ENCODE measurements at regions not wholly inside any gene's neighbourhood (a gene's known extent, or its start where the extent isn't known, plus 50 kb on each side); places are given as distances from the start of the nearest gene placed in this dataset.
A peak's percentile ranks its signal among the peaks of the same experiment; 100 is the strongest.

DNA sequence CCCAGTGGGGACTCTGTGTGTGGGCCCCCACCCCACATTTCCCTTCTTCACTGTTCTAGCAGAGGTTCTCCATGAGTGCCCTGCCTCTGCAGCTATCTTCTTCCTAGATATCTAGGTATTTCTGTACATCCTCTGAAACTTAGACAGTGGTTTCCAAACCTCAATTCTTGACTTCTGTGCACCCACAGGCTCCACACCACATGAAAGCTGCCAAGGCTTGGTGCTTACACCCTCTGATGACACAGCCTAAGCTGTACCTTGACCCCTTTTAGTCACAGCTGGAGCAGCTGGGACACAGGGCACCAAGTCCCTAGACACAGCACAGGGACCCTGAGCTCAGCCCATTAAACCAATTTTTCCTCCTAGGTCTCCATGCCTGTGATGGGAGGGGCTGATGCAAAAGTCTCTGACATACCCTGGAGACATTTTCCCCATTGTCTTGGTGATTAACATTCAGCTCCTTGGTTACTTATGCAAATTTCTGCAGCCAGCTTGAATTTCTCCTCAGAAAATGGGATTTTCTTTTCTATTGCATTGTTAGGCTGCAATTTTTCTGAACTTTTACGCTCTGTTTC, 304.5 kb downstream of the OTOL1 start:
- Histone ChIP-seq H3K9ac (ENCODE audit: low read length) (no peak overlapping the region), H3K9me3 (ENCODE audit: control insufficient read depth, insufficient read depth, low read depth, low read length) (peaks cover 18% of the 10 kb centered on the region), H3K36me3 (ENCODE audit: control insufficient read depth, insufficient read depth, low read length) (no peaks in the 10 kb centered on the region), H3K4me3 (ENCODE audit: low read depth, low read length) (no peak overlapping the region), H3K27me3 (ENCODE audit: control insufficient read depth, insufficient read depth, low read length) (no peaks in the 10 kb centered on the region), H3K27ac (ENCODE audit: low read depth, low read length) (no peak overlapping the region), H3K4me1 (ENCODE audit: control insufficient read depth, insufficient read depth, low read length) (no peaks in the 10 kb centered on the region)

DNA sequence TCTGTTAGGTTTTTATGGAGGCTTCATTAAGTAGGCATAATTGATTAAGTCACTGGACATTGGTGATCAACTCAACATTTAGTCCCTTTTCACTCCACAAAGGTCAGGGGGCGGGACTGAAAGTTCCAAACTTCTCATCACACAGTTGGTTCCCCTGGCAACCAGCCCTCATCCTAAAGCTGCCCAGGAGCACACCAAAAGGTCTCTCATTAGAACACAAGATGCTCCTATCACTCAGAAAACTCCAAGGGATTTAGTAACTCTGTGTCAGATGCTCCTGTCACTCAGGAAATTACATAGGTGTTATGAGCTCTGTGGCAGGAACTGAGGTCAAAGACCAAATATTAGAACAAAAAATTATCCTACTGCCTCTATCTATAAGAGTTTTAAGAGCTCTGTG, 321.5 kb downstream of the OTOL1 start:
- Histone ChIP-seq H3K27ac (ENCODE audit: low read depth, low read length) (no peak overlapping the region), H3K9ac (ENCODE audit: low read length) (no peak overlapping the region), H3K36me3 (ENCODE audit: control insufficient read depth, insufficient read depth, low read length) (no peaks in the 10 kb centered on the region), H3K4me3 (ENCODE audit: low read depth, low read length) (no peak overlapping the region), H3K27me3 (ENCODE audit: control insufficient read depth, insufficient read depth, low read length) (no peaks in the 10 kb centered on the region), H3K9me3 (ENCODE audit: control insufficient read depth, insufficient read depth, low read depth, low read length) (no peaks in the 10 kb centered on the region), H3K4me1 (ENCODE audit: control insufficient read depth, insufficient read depth, low read length) (no peaks in the 10 kb centered on the region)

DNA sequence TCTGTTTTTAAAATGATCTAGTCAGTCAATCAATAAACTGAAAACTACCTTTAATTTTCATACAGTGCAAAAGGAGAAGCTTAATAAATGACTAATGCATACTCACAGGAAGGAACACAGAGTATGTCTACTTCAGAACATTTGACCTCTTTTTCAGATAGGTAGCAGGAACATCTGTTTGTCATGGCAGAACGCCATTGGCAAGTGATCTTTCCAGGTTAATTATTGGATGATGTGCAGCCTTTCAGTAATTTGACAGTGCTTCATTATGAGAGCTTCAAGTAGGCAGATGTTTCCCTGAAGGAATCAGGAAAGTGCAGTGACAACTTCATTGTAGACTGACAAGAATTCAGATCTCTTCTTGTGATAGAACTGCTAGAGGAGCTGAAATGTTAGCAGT, 325.0 kb downstream of the OTOL1 start:
- H3K27ac ChIP-seq (ENCODE audit: low read depth, low read length), result no peak overlapping the region
- H3K9me3 ChIP-seq (ENCODE audit: control insufficient read depth, insufficient read depth, low read depth, low read length), result no peaks in the 10 kb centered on the region
- H3K36me3 ChIP-seq (ENCODE audit: control insufficient read depth, insufficient read depth, low read length), result no peaks in the 10 kb centered on the region
- no peaks in the 10 kb centered on the region for H3K27me3 ChIP-seq (ENCODE audit: control insufficient read depth, insufficient read depth, low read length)
- no peak overlapping the region for H3K4me3 ChIP-seq (ENCODE audit: low read depth, low read length)
- H3K4me1 ChIP-seq (ENCODE audit: control insufficient read depth, insufficient read depth, low read length), result no peaks in the 10 kb centered on the region
- no peak overlapping the region for H3K9ac ChIP-seq (ENCODE audit: low read length)

DNA sequence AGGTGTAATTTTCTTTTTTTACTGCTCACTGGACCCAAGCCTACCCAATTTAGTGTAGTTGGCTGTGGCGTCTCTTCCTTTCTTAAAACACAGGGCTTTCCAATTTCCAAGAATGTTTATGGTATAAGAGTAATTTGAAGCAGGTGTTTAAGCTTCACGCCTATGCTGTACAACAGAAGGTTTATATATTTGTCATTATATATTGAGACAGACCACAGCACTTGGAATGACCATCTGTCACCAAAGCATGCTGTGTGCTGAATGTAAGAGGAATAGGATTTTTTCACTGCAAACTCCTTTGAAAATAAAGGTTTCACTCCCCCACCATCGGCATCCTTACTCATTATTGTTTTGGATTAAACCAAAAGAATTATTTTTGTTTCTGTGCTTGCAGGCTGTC, 325.7 kb downstream of the OTOL1 start:
- Histone ChIP-seq H3K36me3 (ENCODE audit: control insufficient read depth, insufficient read depth, low read length) (no peaks in the 10 kb centered on the region), H3K4me1 (ENCODE audit: control insufficient read depth, insufficient read depth, low read length) (no peaks in the 10 kb centered on the region), H3K9ac (ENCODE audit: low read length) (no peak overlapping the region)

DNA sequence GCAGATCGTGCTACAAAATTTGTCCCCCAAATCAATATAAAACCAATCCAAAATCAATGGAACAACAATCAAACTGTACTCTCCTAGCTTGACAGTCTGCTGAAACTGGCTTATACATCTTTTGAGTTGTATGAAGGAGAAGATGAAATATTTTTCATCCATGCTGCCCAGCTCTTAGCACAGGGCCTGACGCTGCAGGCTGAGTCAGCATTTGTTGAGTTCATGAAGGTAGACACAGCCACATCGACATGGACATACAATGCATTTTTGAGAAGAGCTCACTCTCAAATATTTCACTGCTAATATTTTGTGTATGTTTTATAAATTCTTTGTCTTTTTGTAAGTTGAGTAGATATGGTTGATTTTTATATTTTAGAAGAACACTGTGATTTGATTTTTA, 327.3 kb downstream of the OTOL1 start:
- no peaks in the 10 kb centered on the region for H3K27me3 ChIP-seq (ENCODE audit: control insufficient read depth, insufficient read depth, low read length)
- H3K27ac ChIP-seq (ENCODE audit: low read depth, low read length), result no peak overlapping the region
- no peaks in the 10 kb centered on the region for H3K9me3 ChIP-seq (ENCODE audit: control insufficient read depth, insufficient read depth, low read depth, low read length)
- H3K4me3 ChIP-seq (ENCODE audit: low read depth, low read length), result no peak overlapping the region
- H3K36me3 ChIP-seq (ENCODE audit: control insufficient read depth, insufficient read depth, low read length), result no peaks in the 10 kb centered on the region
- H3K4me1 ChIP-seq (ENCODE audit: control insufficient read depth, insufficient read depth, low read length), result no peaks in the 10 kb centered on the region
- no peak overlapping the region for H3K9ac ChIP-seq (ENCODE audit: low read length)

More for the DNA sequence above, 325.7 kb downstream of the OTOL1 start:
- Histone ChIP-seq H3K4me3 (ENCODE audit: low read depth, low read length) (no peak overlapping the region), H3K9me3 (ENCODE audit: control insufficient read depth, insufficient read depth, low read depth, low read length) (no peaks in the 10 kb centered on the region), H3K27me3 (ENCODE audit: control insufficient read depth, insufficient read depth, low read length) (no peaks in the 10 kb centered on the region), H3K27ac (ENCODE audit: low read depth, low read length) (no peak overlapping the region)

DNA sequence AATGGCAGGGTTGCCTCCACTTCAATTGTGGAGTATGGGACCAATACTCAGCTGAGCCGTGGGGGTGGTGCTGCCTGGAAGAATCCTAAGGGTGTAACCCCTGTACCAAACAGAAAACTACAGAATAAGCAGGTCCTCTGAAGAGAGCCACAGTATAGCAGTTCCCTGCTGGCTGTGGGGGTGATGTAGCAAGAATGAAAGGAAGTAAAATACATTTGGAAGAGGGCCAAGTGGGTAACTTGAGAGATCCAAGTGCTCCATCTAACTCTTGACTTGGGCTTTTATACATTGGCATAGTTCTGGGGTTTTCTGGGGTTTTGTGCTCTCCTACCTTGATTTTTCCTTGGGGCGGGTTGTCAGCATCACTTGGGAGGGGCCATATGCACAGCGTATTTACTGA, 341.4 kb downstream of the OTOL1 start:
- no peaks in the 10 kb centered on the region for H3K36me3 ChIP-seq (ENCODE audit: control insufficient read depth, insufficient read depth, low read length)
- no peaks in the 10 kb centered on the region for H3K4me1 ChIP-seq (ENCODE audit: control insufficient read depth, insufficient read depth, low read length)
- no peaks in the 10 kb centered on the region for H3K9me3 ChIP-seq (ENCODE audit: control insufficient read depth, insufficient read depth, low read depth, low read length)
- H3K4me3 ChIP-seq (ENCODE audit: low read depth, low read length), result no peak overlapping the region
- no peak overlapping the region for H3K9ac ChIP-seq (ENCODE audit: low read length)
- no peak overlapping the region for H3K27ac ChIP-seq (ENCODE audit: low read depth, low read length)
- no peaks in the 10 kb centered on the region for H3K27me3 ChIP-seq (ENCODE audit: control insufficient read depth, insufficient read depth, low read length)

DNA sequence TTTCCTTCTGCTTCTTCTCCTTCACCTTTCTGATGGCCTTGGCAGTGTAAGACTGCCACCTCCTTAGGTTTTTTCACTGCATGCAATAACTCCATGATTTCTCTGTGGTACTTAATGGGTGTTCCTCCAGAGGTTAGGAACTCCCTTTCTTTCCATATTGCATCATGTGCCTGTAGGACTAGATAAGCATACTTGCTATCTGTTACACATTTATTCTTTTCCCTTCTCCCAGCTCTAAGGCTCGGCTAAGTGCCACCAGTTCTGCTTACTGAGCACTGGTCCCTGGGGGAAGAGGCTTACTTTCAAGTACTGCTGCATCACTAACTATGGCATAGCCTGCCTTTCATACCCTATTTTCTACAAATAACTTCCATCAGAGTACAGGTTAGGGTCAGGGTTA, 351.8 kb downstream of the OTOL1 start:
- no peaks in the 10 kb centered on the region for H3K27me3 ChIP-seq (ENCODE audit: control insufficient read depth, insufficient read depth, low read length)
- no peak overlapping the region for H3K4me3 ChIP-seq (ENCODE audit: low read depth, low read length)
- H3K36me3 ChIP-seq (ENCODE audit: control insufficient read depth, insufficient read depth, low read length), result no peaks in the 10 kb centered on the region
- H3K4me1 ChIP-seq (ENCODE audit: control insufficient read depth, insufficient read depth, low read length), result no peaks in the 10 kb centered on the region; the same call in 1 of the 2 replicates
- no peak overlapping the region for H3K27ac ChIP-seq (ENCODE audit: low read depth, low read length)
- no peak overlapping the region for H3K9ac ChIP-seq (ENCODE audit: low read length)
- no peaks in the 10 kb centered on the region for H3K9me3 ChIP-seq (ENCODE audit: control insufficient read depth, insufficient read depth, low read depth, low read length)

DNA sequence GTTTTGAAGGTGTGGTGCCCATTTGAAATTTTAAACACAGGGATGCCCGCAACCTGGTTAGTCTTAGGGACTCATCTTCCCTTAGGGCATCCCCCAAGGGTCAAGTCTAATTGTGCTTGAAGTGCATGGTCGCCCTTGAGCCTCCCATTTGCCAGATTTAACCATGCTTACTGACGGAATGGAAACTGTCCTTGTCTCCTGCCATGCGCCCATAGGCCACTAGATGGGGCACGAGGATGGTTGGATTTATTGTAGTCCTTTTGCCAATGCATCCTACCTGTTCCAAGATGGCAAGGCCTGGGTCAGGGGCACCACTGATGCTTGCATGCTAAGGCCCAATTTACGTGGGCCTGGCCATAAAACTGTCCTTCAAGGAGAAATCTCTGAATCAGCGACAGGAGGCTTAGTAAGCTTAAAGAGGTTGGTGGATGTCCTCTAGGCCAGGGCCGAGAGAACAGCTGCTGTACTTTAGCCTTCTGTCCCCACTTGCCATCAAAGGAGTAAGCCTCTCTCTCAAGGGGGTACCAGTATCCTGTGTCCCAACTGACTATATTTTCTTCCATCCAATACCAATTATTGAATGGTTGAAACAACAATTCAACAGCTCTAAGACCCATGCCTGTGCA, 355.4 kb downstream of the OTOL1 start:
- Histone ChIP-seq H3K27ac (ENCODE audit: low read depth, low read length) (no peak overlapping the region), H3K36me3 (ENCODE audit: control insufficient read depth, insufficient read depth, low read length) (no peaks in the 10 kb centered on the region), H3K4me3 (ENCODE audit: low read depth, low read length) (no peak overlapping the region), H3K9ac (ENCODE audit: low read length) (no peak overlapping the region), H3K4me1 (ENCODE audit: control insufficient read depth, insufficient read depth, low read length) (peaks cover 7% of the 10 kb centered on the region; the same call in 1 of the 2 replicates), H3K27me3 (ENCODE audit: control insufficient read depth, insufficient read depth, low read length) (no peaks in the 10 kb centered on the region), H3K9me3 (ENCODE audit: control insufficient read depth, insufficient read depth, low read depth, low read length) (no peaks in the 10 kb centered on the region)

DNA sequence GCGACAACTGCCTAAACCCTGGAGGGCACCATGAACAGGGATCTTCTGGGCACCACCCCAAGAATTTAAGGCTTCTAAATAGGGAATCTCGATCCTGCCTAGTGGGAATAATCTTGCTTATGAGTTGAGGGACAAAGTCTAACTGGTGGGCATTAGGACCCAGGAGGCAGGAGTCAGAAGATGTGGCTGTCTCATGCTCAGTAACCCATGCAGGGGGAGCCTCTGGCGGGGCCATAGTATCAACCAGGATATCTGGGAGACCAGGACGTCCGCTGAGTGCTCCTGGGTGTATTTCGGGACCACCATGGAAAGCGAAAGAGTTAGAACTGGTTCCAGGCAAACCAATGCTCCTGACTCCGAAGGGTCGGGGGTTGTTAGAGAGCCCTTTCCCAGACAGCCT, 356.1 kb downstream of the OTOL1 start:
- no peaks in the 10 kb centered on the region for H3K9me3 ChIP-seq (ENCODE audit: control insufficient read depth, insufficient read depth, low read depth, low read length)
- H3K9ac ChIP-seq (ENCODE audit: low read length), result no peak overlapping the region
- H3K4me1 ChIP-seq (ENCODE audit: control insufficient read depth, insufficient read depth, low read length), result peaks cover 7% of the 10 kb centered on the region; the same call in 1 of the 2 replicates
- H3K27me3 ChIP-seq (ENCODE audit: control insufficient read depth, insufficient read depth, low read length), result no peaks in the 10 kb centered on the region
- H3K4me3 ChIP-seq (ENCODE audit: low read depth, low read length), result no peak overlapping the region
- no peak overlapping the region for H3K27ac ChIP-seq (ENCODE audit: low read depth, low read length)
- H3K36me3 ChIP-seq (ENCODE audit: control insufficient read depth, insufficient read depth, low read length), result no peaks in the 10 kb centered on the region

DNA sequence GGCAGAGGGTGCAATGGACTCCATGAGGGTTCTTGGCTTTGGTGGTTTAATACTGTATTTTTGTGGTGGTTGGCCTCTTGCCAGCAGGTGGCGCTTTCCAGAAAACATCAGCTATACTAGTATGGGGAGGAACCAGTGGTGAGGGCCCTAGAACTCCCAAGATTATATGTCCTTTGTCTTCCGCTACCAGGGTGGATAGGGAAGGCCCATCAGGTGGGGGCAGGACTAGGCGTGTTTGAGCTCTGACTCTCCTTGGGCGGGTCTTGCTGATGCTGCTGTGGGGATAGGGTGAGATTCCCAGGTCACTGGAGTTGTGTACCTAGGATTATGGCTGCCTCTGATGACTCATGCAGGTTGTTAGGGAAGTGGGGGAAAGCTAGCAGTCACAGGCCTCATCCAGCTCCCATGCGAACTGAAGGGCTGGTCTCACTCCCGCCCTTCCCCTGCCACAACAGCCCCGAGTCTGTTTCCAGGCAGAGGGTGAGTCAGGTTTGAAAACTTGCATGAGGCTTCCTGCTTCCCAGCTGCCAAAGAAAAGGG, 357.7 kb downstream of the OTOL1 start:
- Histone ChIP-seq H3K27ac (ENCODE audit: low read depth, low read length) (no peak overlapping the region; the same call in 1 of the 2 replicates), H3K36me3 (ENCODE audit: control insufficient read depth, insufficient read depth, low read length) (no peaks in the 10 kb centered on the region), H3K27me3 (ENCODE audit: control insufficient read depth, insufficient read depth, low read length) (no peaks in the 10 kb centered on the region), H3K4me1 (ENCODE audit: control insufficient read depth, insufficient read depth, low read length) (peaks cover 7% of the 10 kb centered on the region; the same call in 1 of the 2 replicates), H3K9ac (ENCODE audit: low read length) (peak overlapping the region; percentile 42), H3K9me3 (ENCODE audit: control insufficient read depth, insufficient read depth, low read depth, low read length) (no peaks in the 10 kb centered on the region), H3K4me3 (ENCODE audit: low read depth, low read length) (no peak overlapping the region)

DNA sequence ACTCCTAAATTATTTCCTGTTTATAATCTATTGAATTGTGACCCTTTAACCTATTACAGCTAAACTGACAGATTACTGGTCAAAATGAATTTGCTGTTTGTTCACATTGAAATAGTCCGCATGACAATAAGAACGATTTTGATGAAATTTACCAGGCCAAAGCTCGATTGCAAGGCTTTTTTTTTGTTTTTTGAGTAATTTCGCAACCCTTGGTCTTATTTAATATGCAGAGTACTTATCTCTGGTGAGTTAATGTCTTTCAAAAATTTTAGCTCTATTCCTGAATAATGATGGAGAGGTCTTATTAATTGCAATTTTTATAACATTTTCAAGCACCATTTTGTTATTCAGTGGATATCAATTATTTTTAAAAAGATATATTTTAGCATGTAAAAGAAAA, 362.4 kb downstream of the OTOL1 start:
- H3K4me3 ChIP-seq (ENCODE audit: low read depth, low read length), result no peak overlapping the region

More for the DNA sequence above, 362.4 kb downstream of the OTOL1 start:
- Histone ChIP-seq H3K36me3 (ENCODE audit: control insufficient read depth, insufficient read depth, low read length) (no peaks in the 10 kb centered on the region), H3K9ac (ENCODE audit: low read length) (no peak overlapping the region), H3K27me3 (ENCODE audit: control insufficient read depth, insufficient read depth, low read length) (no peaks in the 10 kb centered on the region), H3K4me1 (ENCODE audit: control insufficient read depth, insufficient read depth, low read length) (peaks cover 20% of the 10 kb centered on the region), H3K9me3 (ENCODE audit: control insufficient read depth, insufficient read depth, low read depth, low read length) (no peaks in the 10 kb centered on the region), H3K27ac (ENCODE audit: low read depth, low read length) (no peak overlapping the region)
